Nephron (organoid): ENCODE measurements at regions not wholly inside any gene's neighbourhood (a gene's known extent, or its start where the extent isn't known, plus 50 kb on each side); places are given as distances from the start of the nearest gene placed in this dataset.

Experiments
- H3K27ac Mint-ChIP-seq, 3 experiments: 2 replicates each; pipeline ENCODE4 v1.8.0; 2020; ENCODE audit warnings: mixed read lengths in 3 of 3, mild to moderate bottlenecking in 2 of 3, moderate library complexity in 1 of 3
- H3K27me3 Mint-ChIP-seq: 2 replicates; pipeline ENCODE4 v1.8.0; 2021; ENCODE audit warnings: low read depth, mild to moderate bottlenecking, moderate library complexity, mixed read lengths
- H3K36me3 Mint-ChIP-seq: 2 replicates; pipeline ENCODE4 v1.8.0; 2020; ENCODE audit warnings: low read depth, mixed read lengths
- H3K4me1 Mint-ChIP-seq: 2 replicates; pipeline ENCODE4 v1.8.0; 2020; ENCODE audit warnings: mixed read lengths
- H3K4me3 Mint-ChIP-seq, 3 experiments: 2 replicates each; pipeline ENCODE4 v1.8.0; 2020; ENCODE audit warnings: mild to moderate bottlenecking in 3 of 3, mixed read lengths in 3 of 3, moderate library complexity in 2 of 3
- H3K9me3 Mint-ChIP-seq: 2 replicates; pipeline ENCODE4 v1.8.0; 2020; ENCODE audit warnings: mixed read lengths
- TF ChIP-seq, protein P1 (sequence below), 3 experiments: fragments of 200-600 bp; sonication (generic); IDR thresholded peaks; one replicate each; pipeline ENCODE4 v1.5.0; 2021; ENCODE audit warnings: antibody characterized with exemption in 3 of 3; ENCODE audit not compliant: unreplicated experiment in 3 of 3

DNA sequence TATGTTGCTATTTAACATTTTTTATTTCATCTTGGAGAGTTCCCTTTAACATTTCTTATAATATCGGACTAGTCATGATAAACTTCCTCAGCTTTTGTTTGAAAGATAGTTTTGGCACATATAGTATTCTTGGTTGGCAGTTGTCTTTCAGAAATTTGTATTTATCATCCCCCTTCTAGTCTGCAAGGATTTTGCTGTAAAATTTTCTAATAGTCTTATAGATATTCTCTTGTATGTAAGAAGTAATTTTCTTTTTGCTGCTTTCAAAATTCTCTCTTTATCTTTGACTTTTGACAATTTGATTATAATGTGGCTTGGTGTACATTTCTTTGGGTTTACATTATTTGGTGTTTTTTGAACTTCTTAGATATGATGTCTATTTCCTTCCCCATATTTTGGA, 116.0 kb upstream of the AVPR1A start:
- no peaks in the 10 kb centered on the region for H3K36me3 Mint-ChIP-seq
- peaks cover 21% of the 10 kb centered on the region for H3K9me3 Mint-ChIP-seq
- H3K27ac Mint-ChIP-seq, result no peak overlapping the region
- H3K27me3 Mint-ChIP-seq, result peaks cover 3% of the 10 kb centered on the region
- no peak overlapping the region for H3K4me3 Mint-ChIP-seq
- TF ChIP-seq, protein P1, sequence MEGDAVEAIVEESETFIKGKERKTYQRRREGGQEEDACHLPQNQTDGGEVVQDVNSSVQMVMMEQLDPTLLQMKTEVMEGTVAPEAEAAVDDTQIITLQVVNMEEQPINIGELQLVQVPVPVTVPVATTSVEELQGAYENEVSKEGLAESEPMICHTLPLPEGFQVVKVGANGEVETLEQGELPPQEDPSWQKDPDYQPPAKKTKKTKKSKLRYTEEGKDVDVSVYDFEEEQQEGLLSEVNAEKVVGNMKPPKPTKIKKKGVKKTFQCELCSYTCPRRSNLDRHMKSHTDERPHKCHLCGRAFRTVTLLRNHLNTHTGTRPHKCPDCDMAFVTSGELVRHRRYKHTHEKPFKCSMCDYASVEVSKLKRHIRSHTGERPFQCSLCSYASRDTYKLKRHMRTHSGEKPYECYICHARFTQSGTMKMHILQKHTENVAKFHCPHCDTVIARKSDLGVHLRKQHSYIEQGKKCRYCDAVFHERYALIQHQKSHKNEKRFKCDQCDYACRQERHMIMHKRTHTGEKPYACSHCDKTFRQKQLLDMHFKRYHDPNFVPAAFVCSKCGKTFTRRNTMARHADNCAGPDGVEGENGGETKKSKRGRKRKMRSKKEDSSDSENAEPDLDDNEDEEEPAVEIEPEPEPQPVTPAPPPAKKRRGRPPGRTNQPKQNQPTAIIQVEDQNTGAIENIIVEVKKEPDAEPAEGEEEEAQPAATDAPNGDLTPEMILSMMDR (IDR thresholded peaks at IDR 0.05; ENCODE audit: unreplicated experiment in 3 of 3), result no peak
- no peaks in the 10 kb centered on the region for H3K4me1 Mint-ChIP-seq

- Mint-ChIP-seq H3K9me3 (peaks cover 12% of the 10 kb centered on the region), H3K27ac (no peak overlapping the region), H3K27me3 (no peaks in the 10 kb centered on the region), H3K4me3 (no peak overlapping the region), H3K4me1 (no peaks in the 10 kb centered on the region), H3K36me3 (no peaks in the 10 kb centered on the region)
- TF ChIP-seq, protein P1 (IDR thresholded peaks at IDR 0.05; ENCODE audit: unreplicated experiment in 3 of 3), result no peak
Measured at GRCh38 chr12:63264629-63265028, 113.6 kb upstream of the AVPR1A start.

GRCh38 chr12:63250486-63250885, 99.5 kb upstream of the AVPR1A start:
- TF ChIP-seq, protein P1 (IDR thresholded peaks at IDR 0.05; ENCODE audit: unreplicated experiment in 3 of 3), result no peak
- Mint-ChIP-seq H3K4me3 (no peak overlapping the region), H3K27ac (no peak overlapping the region)

DNA sequence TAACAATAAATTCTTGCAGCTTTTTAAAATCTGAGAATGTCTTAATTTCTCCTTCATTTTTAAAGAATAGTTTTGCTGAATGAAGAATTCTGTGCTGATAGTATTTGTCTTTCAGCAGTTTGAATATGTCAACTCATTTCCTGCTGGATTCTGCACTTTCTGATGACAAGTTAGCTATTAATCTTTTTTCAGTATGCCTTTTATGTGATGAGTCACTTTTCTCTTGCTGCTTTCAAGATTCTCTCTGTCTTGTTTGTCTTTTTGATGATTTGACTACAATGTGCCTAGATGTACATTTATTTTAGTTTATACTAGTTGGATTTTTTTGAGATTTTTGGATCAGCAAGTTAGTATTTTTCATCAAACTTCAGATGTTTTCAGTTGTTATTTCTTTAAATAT, 87.9 kb upstream of the AVPR1A start:
- Mint-ChIP-seq H3K27me3 (no peaks in the 10 kb centered on the region), H3K36me3 (no peaks in the 10 kb centered on the region), H3K4me3 (no peak overlapping the region), H3K9me3 (peaks cover 21% of the 10 kb centered on the region), H3K4me1 (no peaks in the 10 kb centered on the region), H3K27ac (no peak overlapping the region)
- TF ChIP-seq, protein P1 (IDR thresholded peaks at IDR 0.05; ENCODE audit: unreplicated experiment in 3 of 3), result no peak

More at GRCh38 chr12:63250486-63250885, 99.5 kb upstream of the AVPR1A start:
- H3K36me3 Mint-ChIP-seq, result no peaks in the 10 kb centered on the region
- no peaks in the 10 kb centered on the region for H3K4me1 Mint-ChIP-seq
- peaks cover 3% of the 10 kb centered on the region for H3K9me3 Mint-ChIP-seq
- no peaks in the 10 kb centered on the region for H3K27me3 Mint-ChIP-seq

DNA sequence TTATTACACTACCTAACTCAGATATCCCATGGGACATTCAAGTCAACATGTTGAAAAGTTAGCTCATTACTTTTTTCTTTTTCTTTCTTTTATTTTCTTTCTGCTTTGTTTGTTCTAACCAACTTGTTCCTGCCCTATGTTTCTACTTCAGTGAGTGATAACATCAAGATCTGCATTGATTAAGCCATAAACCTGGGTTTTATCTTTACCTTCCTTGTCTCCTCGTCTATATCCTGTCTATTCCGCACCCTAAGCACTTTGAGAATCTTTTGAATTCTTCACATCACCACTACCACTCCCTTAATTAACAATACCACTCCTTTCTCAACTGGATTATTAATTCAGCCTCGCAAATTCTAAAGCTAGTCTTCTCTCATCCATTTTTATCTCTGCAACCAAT, 81.9 kb upstream of the AVPR1A start:
- Mint-ChIP-seq H3K36me3 (no peaks in the 10 kb centered on the region), H3K9me3 (no peaks in the 10 kb centered on the region), H3K27ac (no peak overlapping the region), H3K4me1 (no peaks in the 10 kb centered on the region), H3K4me3 (no peak overlapping the region), H3K27me3 (no peaks in the 10 kb centered on the region)
- TF ChIP-seq, protein P1 (IDR thresholded peaks at IDR 0.05; ENCODE audit: unreplicated experiment in 3 of 3), result no peak

GRCh38 chr12:63228853-63229252, 77.9 kb upstream of the AVPR1A start:
- no peak overlapping the region for H3K27ac Mint-ChIP-seq
- no peaks in the 10 kb centered on the region for H3K27me3 Mint-ChIP-seq
- H3K36me3 Mint-ChIP-seq, result no peaks in the 10 kb centered on the region
- no peak overlapping the region for H3K4me3 Mint-ChIP-seq
- H3K9me3 Mint-ChIP-seq, result no peaks in the 10 kb centered on the region
- TF ChIP-seq, protein P1 (IDR thresholded peaks at IDR 0.05; ENCODE audit: unreplicated experiment in 3 of 3), result no peak
- no peaks in the 10 kb centered on the region for H3K4me1 Mint-ChIP-seq
